Stimulated activated memory B cell treated with anti-CD40 and anti-IgM and Interleukin-4, amounts not matched to agents 10 μg/mL and 1 μg/mL and 100 μg/mL, for 72 hours (primary cell): ENCODE measurements at regions not wholly inside any gene's neighbourhood (a gene's known extent, or its start where the extent isn't known, plus 50 kb on each side); places are given as distances from the start of the nearest gene placed in this dataset.
"Not testable (repeated sequence)": the region's sequence is repeated elsewhere in the genome, so short reads cannot be mapped to it uniquely, and the experiment has no call there.

Experiments used
- ATAC-seq: fragments of 150-1000 bp; cut with Tn5 transposase; 2 replicates; pipeline ENCODE4 v1.10.0; 2021
- H3K27ac Mint-ChIP-seq: one replicate; pipeline ENCODE4 v1.8.0; 2022; ENCODE audit warnings: mild to moderate bottlenecking, mixed read lengths
- H3K27me3 Mint-ChIP-seq: one replicate; pipeline ENCODE4 v1.8.0; 2022; ENCODE audit warnings: mixed read lengths
- H3K36me3 Mint-ChIP-seq: one replicate; pipeline ENCODE4 v1.8.0; 2022; ENCODE audit warnings: mixed read lengths
- H3K4me1 Mint-ChIP-seq: one replicate; pipeline ENCODE4 v1.8.0; 2022; ENCODE audit warnings: mixed read lengths
- H3K4me3 Mint-ChIP-seq: one replicate; pipeline ENCODE4 v1.8.0; 2022; ENCODE audit warnings: mild to moderate bottlenecking, moderate library complexity, mixed read lengths
- H3K9me3 Mint-ChIP-seq: one replicate; pipeline ENCODE4 v1.8.0; 2022; ENCODE audit warnings: mixed read lengths

DNA sequence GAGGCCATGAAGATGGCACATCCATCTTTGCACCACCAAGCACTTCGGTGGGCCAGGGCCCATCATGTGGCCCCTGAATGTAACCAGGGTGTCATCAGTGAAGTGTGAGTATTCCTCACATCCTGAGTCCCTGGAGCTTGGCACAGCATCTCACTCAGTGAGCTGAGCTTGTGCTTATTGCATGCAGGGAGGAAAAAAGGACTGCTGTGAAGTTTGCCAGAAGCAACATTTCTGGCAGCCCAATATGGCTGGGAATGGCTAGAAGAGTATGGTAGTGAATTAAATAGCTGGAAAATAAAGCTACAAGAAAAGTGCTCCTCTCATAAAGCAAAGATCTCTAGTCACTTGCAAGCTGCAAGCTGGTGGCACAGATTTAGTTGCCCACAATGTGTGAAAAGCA, 109.3 kb downstream of the TNFSF18 start:
- Mint-ChIP-seq H3K4me3 (no peak overlapping the region), H3K27me3 (no peaks in the 10 kb centered on the region), H3K36me3 (no peaks in the 10 kb centered on the region), H3K9me3 (peaks cover 3% of the 10 kb centered on the region), H3K4me1 (peaks cover 10% of the 10 kb centered on the region), H3K27ac (no peak overlapping the region)
- no peak for ATAC-seq

DNA sequence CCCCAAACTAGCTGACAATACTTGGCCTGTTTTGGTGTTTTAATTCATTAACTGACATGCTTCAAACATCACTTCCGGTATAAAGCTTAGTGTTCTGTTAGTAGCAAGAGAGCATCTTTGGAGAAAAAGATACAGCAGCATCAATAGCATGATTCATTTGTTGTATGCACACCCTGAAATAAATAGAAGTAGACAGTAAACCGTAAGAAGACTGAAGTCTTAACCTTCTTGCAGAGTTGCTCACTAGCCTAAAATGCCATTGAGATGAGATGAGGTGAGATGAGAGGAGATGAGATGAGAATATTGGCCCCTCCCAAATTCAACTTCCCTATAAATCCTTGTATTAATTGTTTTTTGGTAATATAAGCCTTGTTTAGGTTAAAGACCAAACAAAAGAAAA, 108.8 kb downstream of the TNFSF18 start:
- peaks cover 3% of the 10 kb centered on the region for H3K9me3 Mint-ChIP-seq
- no peak overlapping the region for H3K4me3 Mint-ChIP-seq
- H3K36me3 Mint-ChIP-seq: no peaks in the 10 kb centered on the region
- peaks cover 12% of the 10 kb centered on the region for H3K4me1 Mint-ChIP-seq
- H3K27ac Mint-ChIP-seq: no peak overlapping the region
- no peaks in the 10 kb centered on the region for H3K27me3 Mint-ChIP-seq
- no peak for ATAC-seq

DNA sequence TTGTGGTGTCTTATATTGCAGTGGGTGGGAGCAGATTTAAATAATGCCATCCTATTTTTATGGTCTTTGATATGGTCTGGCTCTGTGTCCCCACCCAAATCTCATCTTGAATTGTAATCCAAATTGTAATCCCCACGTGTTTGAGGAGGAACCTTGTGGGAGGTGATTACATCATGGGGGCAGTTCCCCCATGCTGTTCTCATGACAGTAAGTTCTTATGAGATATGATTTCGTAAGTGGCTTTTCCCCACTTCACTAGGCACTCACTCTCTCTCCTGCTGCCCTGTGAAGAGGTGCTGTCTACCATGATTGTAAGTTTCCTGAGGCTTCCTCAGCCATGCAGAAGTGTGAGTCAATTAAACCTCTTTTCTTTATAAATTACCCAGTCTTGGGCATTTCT, 107.6 kb downstream of the TNFSF18 start:
- not testable (repeated sequence) for ATAC-seq

DNA sequence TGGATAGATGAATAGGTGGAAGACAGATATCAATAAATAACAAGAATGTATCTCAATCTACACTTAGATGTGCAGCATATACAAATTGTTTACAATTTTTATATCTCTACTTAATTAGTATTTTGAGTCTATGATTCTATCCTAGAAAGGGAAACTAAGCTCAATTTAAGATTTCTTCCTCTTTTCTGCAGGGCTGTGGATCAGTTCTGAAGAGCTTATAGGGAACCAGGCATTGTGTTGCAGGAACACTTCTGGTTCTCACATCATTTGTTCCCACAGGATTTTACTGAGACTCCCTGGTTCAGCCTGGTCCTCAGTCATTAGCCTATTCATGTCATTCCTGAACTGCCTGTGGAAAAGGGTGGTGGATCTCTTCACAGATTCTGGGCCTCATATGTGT, 105.8 kb downstream of the TNFSF18 start:
- H3K9me3 Mint-ChIP-seq: peaks cover 3% of the 10 kb centered on the region
- no peaks in the 10 kb centered on the region for H3K36me3 Mint-ChIP-seq
- peaks cover 12% of the 10 kb centered on the region for H3K4me1 Mint-ChIP-seq
- no peak for ATAC-seq
- no peak overlapping the region for H3K4me3 Mint-ChIP-seq
- H3K27me3 Mint-ChIP-seq: no peaks in the 10 kb centered on the region
- H3K27ac Mint-ChIP-seq: no peak overlapping the region

More for the DNA sequence above, 107.6 kb downstream of the TNFSF18 start:
- H3K27ac Mint-ChIP-seq, H3K9me3 Mint-ChIP-seq, H3K4me3 Mint-ChIP-seq, H3K36me3 Mint-ChIP-seq, H3K27me3 Mint-ChIP-seq: not testable (repeated sequence)
- H3K4me1 Mint-ChIP-seq: peaks cover 22% of the 10 kb centered on the region

DNA sequence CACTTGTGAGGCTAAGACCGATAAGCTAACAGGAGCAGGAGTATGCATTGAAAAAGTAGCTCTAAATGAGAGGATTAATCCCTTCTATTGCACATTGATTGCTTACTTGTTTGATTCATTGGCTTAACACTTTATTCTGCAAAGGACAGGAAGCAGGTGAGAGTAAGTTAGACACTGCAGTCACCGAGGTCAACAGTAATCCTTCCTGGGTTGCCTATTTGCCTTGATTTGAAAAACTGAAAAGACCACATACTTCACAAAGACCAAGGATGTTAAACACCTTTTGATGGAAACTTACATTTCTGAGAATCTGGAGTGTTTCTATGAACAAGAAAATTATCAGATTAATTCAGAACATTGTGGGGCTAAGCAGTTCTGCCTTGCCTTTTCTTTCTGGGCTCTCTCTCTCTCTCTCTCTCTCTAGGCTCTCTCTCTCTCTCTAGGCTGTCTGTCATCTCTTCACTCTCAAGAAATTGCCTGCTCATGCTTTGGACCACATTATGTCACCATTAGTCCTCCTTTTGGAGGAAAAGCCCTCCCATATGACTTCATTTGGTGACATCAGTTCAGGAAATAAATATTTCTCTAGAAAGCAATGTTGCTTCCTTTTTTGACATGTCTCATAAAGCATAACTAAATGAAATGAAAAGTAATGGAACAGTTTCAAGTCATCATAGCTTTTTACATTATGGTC, 103.8 kb downstream of the TNFSF18 start:
- Mint-ChIP-seq H3K27ac (no peak overlapping the region), H3K36me3 (no peaks in the 10 kb centered on the region), H3K9me3 (peaks cover 3% of the 10 kb centered on the region), H3K4me1 (peaks cover 14% of the 10 kb centered on the region), H3K27me3 (peaks cover 3% of the 10 kb centered on the region), H3K4me3 (no peak overlapping the region)
- ATAC-seq: no peak

DNA sequence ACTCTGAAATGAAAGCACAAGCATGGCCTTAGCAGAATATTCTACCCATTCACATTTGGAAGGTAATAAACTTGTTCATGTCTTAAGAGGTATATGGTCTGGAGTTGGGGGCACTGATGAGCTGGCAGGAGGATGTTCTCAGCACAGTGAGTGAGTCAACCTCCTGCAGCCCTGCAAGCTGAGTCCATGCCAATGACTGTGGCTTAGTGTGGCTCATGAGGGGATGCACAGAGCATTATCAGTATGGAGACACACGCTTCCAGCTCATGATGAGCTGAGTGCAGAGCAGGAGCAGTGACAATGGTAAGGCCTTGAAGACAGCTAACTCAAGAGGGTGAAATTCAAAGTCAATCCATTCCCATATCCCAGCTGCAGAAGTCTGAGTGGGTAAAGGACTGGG, 102.3 kb downstream of the TNFSF18 start:
- no peak overlapping the region for H3K27ac Mint-ChIP-seq
- peaks cover 17% of the 10 kb centered on the region for H3K4me1 Mint-ChIP-seq
- H3K4me3 Mint-ChIP-seq: no peak overlapping the region
- no peak for ATAC-seq
- H3K36me3 Mint-ChIP-seq: no peaks in the 10 kb centered on the region
- peaks cover 12% of the 10 kb centered on the region for H3K27me3 Mint-ChIP-seq
- H3K9me3 Mint-ChIP-seq: no peaks in the 10 kb centered on the region

DNA sequence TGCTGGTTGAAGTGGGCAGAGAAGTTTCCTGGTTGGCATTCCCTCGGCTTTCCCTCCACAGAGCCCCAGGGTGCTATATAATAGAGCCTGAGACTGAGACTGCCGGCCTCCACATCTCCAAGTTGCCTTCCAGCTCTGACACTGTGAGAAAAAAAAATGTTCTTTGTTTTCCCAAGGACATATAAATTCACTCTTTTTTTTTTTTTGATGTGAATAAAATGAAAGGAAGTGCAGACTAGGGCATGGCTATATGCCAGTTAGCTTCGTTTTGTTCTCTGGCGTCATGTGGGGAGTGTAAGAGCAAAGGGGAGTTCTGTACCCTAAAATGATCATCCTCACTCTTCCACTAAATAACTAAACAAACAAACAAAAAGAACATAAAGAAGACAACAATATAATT, 101.6 kb downstream of the TNFSF18 start:
- no peaks in the 10 kb centered on the region for H3K36me3 Mint-ChIP-seq
- no peaks in the 10 kb centered on the region for H3K9me3 Mint-ChIP-seq
- no peak overlapping the region for H3K27ac Mint-ChIP-seq
- no peak for ATAC-seq
- H3K4me1 Mint-ChIP-seq: peaks cover 17% of the 10 kb centered on the region
- peaks cover 12% of the 10 kb centered on the region for H3K27me3 Mint-ChIP-seq
- H3K4me3 Mint-ChIP-seq: no peak overlapping the region

DNA sequence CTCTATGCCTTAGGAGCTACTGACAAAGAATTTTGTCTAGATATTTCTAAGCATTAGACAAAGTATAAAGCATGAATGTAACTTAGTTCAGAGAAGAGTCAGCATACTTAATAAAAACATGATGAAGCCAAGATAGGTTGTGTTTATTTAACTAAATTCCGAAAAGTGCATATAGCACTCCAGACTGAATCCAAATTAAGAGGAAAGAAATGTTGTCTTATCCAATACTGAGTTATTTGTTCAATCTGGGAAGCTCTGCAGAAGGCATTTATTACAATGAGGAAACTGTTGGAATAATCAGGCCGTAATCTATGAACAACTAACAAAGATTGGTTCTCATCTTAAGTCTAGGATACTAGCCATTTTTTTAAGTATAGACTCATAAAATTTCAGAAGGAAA, 100.2 kb downstream of the TNFSF18 start:
- no peaks in the 10 kb centered on the region for H3K9me3 Mint-ChIP-seq
- ATAC-seq: no peak
- no peak overlapping the region for H3K27ac Mint-ChIP-seq
- H3K36me3 Mint-ChIP-seq: no peaks in the 10 kb centered on the region
- peaks cover 17% of the 10 kb centered on the region for H3K4me1 Mint-ChIP-seq
- H3K27me3 Mint-ChIP-seq: peaks cover 12% of the 10 kb centered on the region
- H3K4me3 Mint-ChIP-seq: no peak overlapping the region

DNA sequence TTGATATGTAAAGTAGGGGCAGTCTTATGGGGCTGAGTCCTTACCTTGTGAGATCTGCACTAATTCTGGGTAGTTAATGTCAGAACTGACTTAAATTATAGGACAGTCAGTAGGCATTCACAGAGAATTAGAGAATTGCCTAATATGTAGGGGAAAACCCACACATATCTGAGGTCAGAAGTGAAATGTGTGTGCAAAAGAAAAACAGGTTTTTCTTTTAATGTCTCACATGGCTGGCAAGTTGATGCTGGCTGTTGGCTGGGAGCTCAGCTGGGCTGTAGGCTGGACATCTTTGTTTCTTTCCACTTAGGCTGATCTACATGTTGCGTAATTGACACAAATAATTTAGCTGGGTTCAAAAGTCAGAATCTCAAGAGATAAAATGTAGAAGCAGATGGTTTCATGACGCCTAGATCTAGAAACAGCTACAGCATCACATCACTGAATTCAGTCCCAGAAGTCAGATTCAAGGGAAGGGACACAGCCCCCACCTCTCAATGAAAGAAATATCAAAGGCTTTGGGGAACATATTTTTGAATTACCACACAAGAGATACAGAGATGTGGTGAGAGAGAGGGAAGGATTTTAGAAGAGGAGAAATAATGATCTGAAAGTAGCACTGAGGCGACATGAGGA, 98.9 kb downstream of the TNFSF18 start:
- H3K9me3 Mint-ChIP-seq: no peaks in the 10 kb centered on the region
- H3K27me3 Mint-ChIP-seq: peaks cover 12% of the 10 kb centered on the region
- no peaks in the 10 kb centered on the region for H3K36me3 Mint-ChIP-seq
- no peak overlapping the region for H3K4me3 Mint-ChIP-seq
- peak; percentile 55 for ATAC-seq
- H3K4me1 Mint-ChIP-seq: peaks cover 17% of the 10 kb centered on the region
- no peak overlapping the region for H3K27ac Mint-ChIP-seq

DNA sequence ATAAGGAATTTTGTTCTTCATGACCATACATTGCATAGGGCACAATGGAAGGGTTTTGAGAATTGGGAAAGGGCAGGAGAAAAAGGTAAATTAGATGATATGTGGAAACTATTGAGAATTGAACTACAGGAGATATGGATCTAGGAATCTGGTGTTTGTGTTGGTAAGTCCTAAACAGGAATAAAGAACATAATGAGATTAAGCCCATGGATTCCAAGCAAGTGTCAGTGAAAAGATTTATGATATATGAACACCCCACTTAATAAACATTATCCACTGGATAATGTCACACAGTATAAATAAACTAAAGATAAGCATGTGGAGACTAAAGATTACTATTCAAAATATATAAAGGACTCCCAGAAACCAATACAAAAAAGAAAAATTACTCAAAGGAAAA, 98.2 kb downstream of the TNFSF18 start:
- Mint-ChIP-seq H3K36me3 (no peaks in the 10 kb centered on the region), H3K4me3 (no peak overlapping the region), H3K27ac (no peak overlapping the region), H3K9me3 (no peaks in the 10 kb centered on the region), H3K4me1 (peaks cover 17% of the 10 kb centered on the region), H3K27me3 (peaks cover 12% of the 10 kb centered on the region)
- no peak for ATAC-seq

DNA sequence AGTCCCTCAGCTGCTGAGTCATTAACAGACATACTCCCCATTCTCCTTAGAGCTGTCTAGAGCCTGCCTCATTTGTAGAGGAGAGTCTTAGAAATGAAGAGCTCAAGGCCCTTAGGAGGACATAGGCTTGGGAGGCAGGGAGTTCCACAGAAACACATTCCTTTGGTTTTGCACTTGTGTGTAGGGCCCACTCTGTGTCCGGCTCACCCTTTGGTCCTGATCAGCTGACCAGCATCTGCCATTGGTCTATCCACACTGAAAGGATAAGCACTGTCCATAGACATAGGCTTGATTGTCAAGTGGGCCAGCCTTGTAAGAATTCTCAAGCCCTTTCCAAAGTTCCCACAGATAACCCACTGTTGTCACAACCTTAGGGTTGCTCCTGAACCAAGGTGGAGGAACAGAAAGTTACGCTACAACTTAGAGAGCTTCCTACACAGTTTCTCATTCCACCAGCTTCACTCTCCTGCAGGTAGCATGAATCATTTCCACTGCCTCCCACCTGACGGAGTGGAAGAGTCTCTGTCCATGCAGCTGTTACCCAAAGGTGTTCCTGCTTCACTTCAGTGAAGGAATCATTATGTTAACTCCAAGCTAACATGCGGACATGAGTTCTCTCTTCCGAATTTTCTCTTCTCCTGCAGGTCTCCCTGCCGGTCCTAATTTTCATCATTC, 96.1 kb downstream of the TNFSF18 start:
- Mint-ChIP-seq H3K9me3 (no peaks in the 10 kb centered on the region), H3K4me3 (no peak overlapping the region), H3K27me3 (peaks cover 12% of the 10 kb centered on the region), H3K27ac (no peak overlapping the region), H3K36me3 (no peaks in the 10 kb centered on the region), H3K4me1 (peaks cover 13% of the 10 kb centered on the region)
- ATAC-seq: no peak

DNA sequence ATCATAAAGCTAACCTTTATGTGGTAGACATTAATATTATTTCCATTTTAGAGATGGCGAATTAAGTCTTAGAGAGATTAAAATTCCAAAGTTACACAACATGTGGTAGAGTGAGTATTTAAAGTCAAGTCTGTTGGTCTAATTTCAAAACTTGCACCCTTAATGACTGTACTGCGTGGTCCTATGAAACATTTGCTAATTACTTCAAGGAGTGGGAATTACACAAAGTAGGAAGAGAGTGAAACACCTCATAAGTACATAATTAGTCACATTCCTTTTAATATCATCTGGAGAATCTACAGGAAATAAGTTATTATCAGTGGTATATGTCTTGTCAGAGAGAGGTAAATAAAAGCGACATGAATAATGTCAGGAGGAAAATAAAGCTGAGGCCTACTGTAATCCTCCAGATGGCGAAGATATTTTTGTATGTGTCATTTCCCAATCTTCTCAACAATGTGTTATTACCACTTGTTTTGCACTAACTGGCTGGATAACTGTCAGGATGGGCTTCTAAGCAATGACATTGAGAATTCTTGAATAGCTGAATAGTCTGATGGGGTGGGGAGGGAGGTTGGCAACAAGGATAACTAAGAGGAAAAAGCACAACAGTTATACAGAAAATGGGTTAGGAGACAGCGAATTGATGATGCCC, 95.5 kb downstream of the TNFSF18 start:
- H3K36me3 Mint-ChIP-seq: no peaks in the 10 kb centered on the region
- no peak overlapping the region for H3K4me3 Mint-ChIP-seq
- H3K27me3 Mint-ChIP-seq: peaks cover 12% of the 10 kb centered on the region
- no peak overlapping the region for H3K27ac Mint-ChIP-seq
- H3K9me3 Mint-ChIP-seq: no peaks in the 10 kb centered on the region
- H3K4me1 Mint-ChIP-seq: peaks cover 13% of the 10 kb centered on the region
- ATAC-seq: no peak

DNA sequence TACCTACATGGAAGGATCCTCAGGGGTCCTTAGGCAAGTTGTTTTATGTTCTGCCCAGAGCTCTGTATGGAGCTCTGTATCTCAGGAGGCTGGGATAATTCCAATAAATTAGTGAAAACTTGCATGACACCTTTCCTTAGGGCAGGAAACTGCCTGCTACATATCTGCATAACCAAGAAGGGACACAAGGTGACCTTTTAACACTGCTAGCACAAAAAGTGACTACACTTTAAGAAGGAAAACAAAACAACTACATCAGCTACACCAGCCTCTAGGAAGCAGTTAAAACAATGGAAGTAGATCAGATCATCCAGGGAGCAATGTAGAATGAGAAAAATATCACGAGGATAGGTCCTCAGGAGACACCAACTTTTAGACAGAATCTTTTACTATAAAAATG, 93.9 kb downstream of the TNFSF18 start:
- H3K27me3 Mint-ChIP-seq: peaks cover 9% of the 10 kb centered on the region
- no peak overlapping the region for H3K4me3 Mint-ChIP-seq
- peaks cover 2% of the 10 kb centered on the region for H3K9me3 Mint-ChIP-seq
- H3K4me1 Mint-ChIP-seq: peaks cover 12% of the 10 kb centered on the region
- no peak for ATAC-seq
- no peaks in the 10 kb centered on the region for H3K36me3 Mint-ChIP-seq
- no peak overlapping the region for H3K27ac Mint-ChIP-seq

DNA sequence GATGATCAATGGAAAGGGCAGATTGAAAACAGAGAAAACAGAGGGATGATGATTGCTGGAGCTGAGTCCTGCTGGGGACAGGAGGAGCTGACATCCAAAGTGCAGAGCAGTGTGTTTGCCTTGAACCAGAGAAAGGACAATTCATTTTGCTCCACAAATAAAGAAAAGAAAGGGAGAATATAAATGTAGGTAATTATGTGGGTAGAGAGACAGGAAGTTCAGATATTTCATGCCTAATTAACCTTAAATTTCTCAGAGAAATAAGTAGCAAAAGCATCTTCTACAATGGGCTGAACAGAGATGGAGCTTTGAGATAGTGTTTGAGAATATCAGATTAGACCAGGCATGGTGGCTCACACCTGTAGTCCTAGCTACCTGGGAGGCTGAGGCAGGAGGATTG, 93.2 kb downstream of the TNFSF18 start:
- no peaks in the 10 kb centered on the region for H3K36me3 Mint-ChIP-seq
- ATAC-seq: no peak
- H3K4me3 Mint-ChIP-seq: no peak overlapping the region
- H3K27ac Mint-ChIP-seq: no peak overlapping the region
- peaks cover 2% of the 10 kb centered on the region for H3K9me3 Mint-ChIP-seq
- peaks cover 3% of the 10 kb centered on the region for H3K27me3 Mint-ChIP-seq
- H3K4me1 Mint-ChIP-seq: peaks cover 8% of the 10 kb centered on the region

DNA sequence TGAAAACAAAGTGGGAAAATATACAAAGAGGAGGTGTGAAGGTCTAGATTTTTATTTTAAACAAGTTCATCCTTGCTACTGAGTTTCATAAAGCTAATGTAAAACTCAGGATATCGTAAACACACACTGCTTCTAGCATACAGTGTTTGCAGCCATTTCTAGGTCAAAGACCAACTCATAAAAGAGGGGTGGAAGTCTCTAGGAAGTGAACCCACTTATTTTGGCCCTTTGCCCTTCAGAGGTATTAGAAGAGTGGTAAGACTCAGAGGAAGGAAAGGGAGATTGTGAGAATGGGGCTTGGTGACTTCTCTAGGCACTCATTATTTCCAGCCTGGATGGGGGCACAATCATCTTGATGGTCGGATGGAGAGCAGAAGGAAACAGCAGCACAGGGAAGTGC, 91.2 kb downstream of the TNFSF18 start:
- H3K4me3 Mint-ChIP-seq: no peak overlapping the region
- no peaks in the 10 kb centered on the region for H3K27me3 Mint-ChIP-seq
- peaks cover 8% of the 10 kb centered on the region for H3K4me1 Mint-ChIP-seq
- ATAC-seq: no peak
- peaks cover 2% of the 10 kb centered on the region for H3K9me3 Mint-ChIP-seq
- H3K27ac Mint-ChIP-seq: no peak overlapping the region
- no peaks in the 10 kb centered on the region for H3K36me3 Mint-ChIP-seq
